Heart left ventricle (tissue), 16 donors: ENCODE measurements at regions not wholly inside any gene's neighbourhood (a gene's known extent, or its start where the extent isn't known, plus 50 kb on each side); places are given as distances from the start of the nearest gene placed in this dataset.

ENCODE experiments used
- ATAC-seq, 4 donors: fragments of 200-7000 bp; cut with Tn5 transposase; one replicate each; pipeline ENCODE4 v1.9.1; 2020 to 2022; ENCODE audit warnings: moderate library complexity in 4 of 4, mild to moderate bottlenecking in 3 of 4, moderate number of reproducible peaks in 1 of 4
- DNase-seq, 5 donors: peaks; one replicate each; pipeline ENCODE4 v3.0.0-alpha.2; 2020
- H3K27ac ChIP-seq, 12 donors: fragments of 200-600 bp; sonication (generic) in 4 of 12; one replicate each; pipeline versions ENCODE4 v1.5.0 to v1.8.0; 2016 to 2022; ENCODE audit warnings: mild to moderate bottlenecking in 2 of 12
- H3K27me3 ChIP-seq, 9 donors: fragments of 200-600 bp; sonication (generic) in 2 of 9; one replicate each; pipeline versions ENCODE4 v1.5.1 to v1.8.0; 2016 to 2022; ENCODE audit warnings: mild to moderate bottlenecking in 3 of 9
- H3K36me3 ChIP-seq, 9 donors: fragments of 200-600 bp; sonication (generic) in 2 of 9; one replicate each; pipeline versions ENCODE4 v1.5.0 to v1.8.0; 2018 to 2022; ENCODE audit warnings: mild to moderate bottlenecking in 2 of 9
- H3K4me1 ChIP-seq, 12 donors: fragments of 200-600 bp; sonication (generic) in 4 of 12; one replicate each; pipeline versions ENCODE4 v1.5.0 to v1.8.0; 2016 to 2022; ENCODE audit warnings: mild to moderate bottlenecking in 3 of 12
- H3K4me3 ChIP-seq, 12 donors: fragments of 200-600 bp; sonication (generic) in 4 of 12; one replicate each; pipeline versions ENCODE4 v1.5.0 to v1.8.0; 2017 to 2022; ENCODE audit warnings: mild to moderate bottlenecking in 9 of 12, moderate library complexity in 4 of 12
- H3K9me3 ChIP-seq, 12 donors: fragments of 200-600 bp; sonication (generic) in 4 of 12; one replicate each; pipeline versions ENCODE4 v1.5.0 to v1.8.0; 2016 to 2022; ENCODE audit warnings: mild to moderate bottlenecking in 1 of 12
- CTCF ChIP-seq, 12 donors: fragments of 200-600 bp; sonication (generic) in 4 of 12; IDR thresholded peaks; one replicate each; pipeline versions ENCODE4 v1.5.0 to v1.8.0; 2018 to 2022; ENCODE audit warnings: antibody characterized with exemption in 12 of 12, mild to moderate bottlenecking in 5 of 12
- POLR2A ChIP-seq, 2 donors: fragments of 450-650 bp; IDR thresholded peaks; one replicate each; pipeline ENCODE4 v1.6.1; 2017; ENCODE audit warnings: antibody characterized with exemption in 2 of 2, mild to moderate bottlenecking in 2 of 2, moderate library complexity in 2 of 2
- WGBS, 4 donors: extraction: QIAGEN DNeasy Blood & Tissue Kit in 2 of 4; methylation state at CpG; one replicate each; pipeline versions ENCODE4 v1.1.5 to v1.1.7; 2013 to 2018; 5-methylcytosine and 5-hydroxymethylcytosine counted together
- intact Hi-C, 10 donors: fragments of 100-400 bp; cut with DNase I; formaldehyde crosslinking; loops; one replicate each; pipeline versions ENCODE4 v1.11.1 to v1.14.2; 2022
- donor health status: ischemic (EF 13 %, LVEDD 7.1; RV severe dilation, severe dysfunction).
- donor health status: healthy with polysubstance abuse.
- donor health status: DM: no; HTN: yes; CAD: no.
- donor health status: DM: no; HTN: no; CAD: no.
- donor health status: ischemic (EF 25% LVEDD 6.9; RV normal size, moderate dysfunction).
- donor health status: ischemic (EF 25% LVEDD 5.7; RV mildly dilated, moderate dysfunction).
- donor health status: healthy.
- donor health status: DM: yes; HTN: yes; CAD: no.
- donor health status: ischemic (EF 35%, LVEDD 5.7; RV mildly dilated, moderate dysfunction).
- donor health status: nonischemic (EF 11% LVEDD 7.7; RV severe dilation, severe dysfunction).
- donor health status: DM: yes; HTN: yes; CAD: no.
- donor health status: PGD.
- donor health status: ischemic (EF 29% LVEDD 5.4; RV normal size, mild dysfunction).
- donor health status: nonischemic (EF 23%, LVEDD 6.1; RV moderate dilation, normal function).

GRCh38 chr2:191580581-191580980 is 97.4 kb upstream of the NABP1 start:
- no peak for DNase-seq
- intact Hi-C loops: no loop called here

GRCh38 chr2:191581003-191581402 is 96.9 kb upstream of the NABP1 start:
- DNase-seq: no peak
- Histone ChIP-seq H3K27ac (no peak overlapping the region), H3K36me3 (no peaks in the 10 kb centered on the region), H3K4me1 (no peaks in the 10 kb centered on the region), H3K9me3 (no peaks in the 10 kb centered on the region), H3K27me3 (peaks cover 0 to 3% (median 0%) of the 10 kb centered on the region in 9 donors), H3K4me3 (no peak overlapping the region)
- no peak for TF ChIP-seq POLR2A (IDR thresholded peaks at IDR 0.05)
- TF ChIP-seq CTCF (IDR thresholded peaks at IDR 0.05): no peak
- no peak for ATAC-seq
- intact Hi-C loops: no loop called here

More at GRCh38 chr2:191580581-191580980, 97.4 kb upstream of the NABP1 start:
- no peak for TF ChIP-seq POLR2A (IDR thresholded peaks at IDR 0.05)
- no peak for TF ChIP-seq CTCF (IDR thresholded peaks at IDR 0.05)
- H3K36me3 ChIP-seq: no peaks in the 10 kb centered on the region
- H3K4me3 ChIP-seq: no peak overlapping the region
- no peak overlapping the region for H3K27ac ChIP-seq
- H3K27me3 ChIP-seq: peaks cover 0 to 3% (median 0%) of the 10 kb centered on the region in 9 donors
- WGBS, 4 donors: 78 to 86% (median 81%) methylated on average over 4 of the region's 4 CpGs
- H3K4me1 ChIP-seq: no peaks in the 10 kb centered on the region
- H3K9me3 ChIP-seq: no peaks in the 10 kb centered on the region
- ATAC-seq: no peak

- ATAC-seq: no peak
- intact Hi-C loops: no loop called here
Observed at GRCh38 chr2:191582355-191582754, 95.6 kb upstream of the NABP1 start.

GRCh38 chr2:191591025-191591424 is 86.9 kb upstream of the NABP1 start:
- intact Hi-C loops: no loop called here
- TF ChIP-seq POLR2A (IDR thresholded peaks at IDR 0.05) (no peak), CTCF (IDR thresholded peaks at IDR 0.05) (no peak)
- WGBS, 4 donors: 86 to 92% (median 88%) methylated on average over 6 of the region's 6 CpGs

More at GRCh38 chr2:191582355-191582754, 95.6 kb upstream of the NABP1 start:
- Histone ChIP-seq H3K27me3 (peaks cover 0 to 3% (median 0%) of the 10 kb centered on the region in 9 donors), H3K27ac (no peak overlapping the region), H3K9me3 (no peaks in the 10 kb centered on the region), H3K36me3 (no peaks in the 10 kb centered on the region), H3K4me3 (no peak overlapping the region), H3K4me1 (no peaks in the 10 kb centered on the region)
- no peak for DNase-seq
- TF ChIP-seq CTCF (IDR thresholded peaks at IDR 0.05) (no peak), POLR2A (IDR thresholded peaks at IDR 0.05) (no peak)

More at GRCh38 chr2:191591025-191591424, 86.9 kb upstream of the NABP1 start:
- no peaks in the 10 kb centered on the region for H3K4me1 ChIP-seq
- ATAC-seq: no peak
- no peak overlapping the region for H3K4me3 ChIP-seq
- no peak for DNase-seq
- H3K27me3 ChIP-seq: peaks cover 0 to 1% (median 0%) of the 10 kb centered on the region in 9 donors
- no peak overlapping the region for H3K27ac ChIP-seq
- H3K36me3 ChIP-seq: no peaks in the 10 kb centered on the region
- peaks cover 0 to 8% (median 0%) of the 10 kb centered on the region in 12 donors for H3K9me3 ChIP-seq
